ENCODE measurements at regions not wholly inside any gene's neighbourhood (a gene's known extent, or its start where the extent isn't known, plus 50 kb on each side); places are given as distances from the start of the nearest gene placed in this dataset.

DNA sequence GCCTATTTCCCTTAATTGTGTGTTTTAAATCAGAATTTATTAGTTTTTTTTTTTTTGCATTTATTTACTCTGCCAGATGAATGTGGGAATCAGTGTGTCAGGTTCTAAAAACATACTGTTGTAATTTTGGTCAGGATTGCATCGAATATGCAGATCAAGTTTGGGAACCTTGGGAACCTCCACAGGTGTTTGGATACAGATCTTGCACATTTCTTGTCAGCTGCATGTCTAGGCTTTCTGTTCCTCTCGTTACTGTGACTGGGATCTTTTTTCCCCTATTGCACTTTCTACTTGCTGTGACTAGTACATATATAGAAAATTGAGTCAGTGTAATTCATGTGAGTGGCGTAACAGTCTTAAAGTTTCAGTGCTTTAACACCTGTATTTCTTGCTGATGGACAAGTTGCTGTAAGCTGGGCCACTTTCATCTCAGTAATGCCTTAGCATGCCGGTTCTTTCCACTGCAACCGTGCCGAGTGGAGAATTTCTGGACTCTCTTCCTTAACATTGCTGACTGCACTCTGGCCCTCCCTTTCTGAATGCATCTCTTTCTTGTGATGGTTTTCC, 112.5 kb downstream of the TENT4A start:
- no peak for DNase-seq (ENCODE audit: extremely low spot score)
- TF ChIP-seq FOXK2 (IDR thresholded peaks at IDR 0.05) (no peak), NFRKB (IDR thresholded peaks at IDR 0.05) (no peak), HDGF (IDR thresholded peaks at IDR 0.05; ENCODE audit: borderline replicate concordance) (no peak), L3MBTL2 (conservative IDR thresholded peaks at IDR 0.05) (no peak), LEF1 (IDR thresholded peaks at IDR 0.05; ENCODE audit: borderline replicate concordance) (no peak), CTBP1 (IDR thresholded peaks at IDR 0.05; ENCODE audit: borderline replicate concordance) (no peak), FOXM1 (IDR thresholded peaks at IDR 0.05; ENCODE audit: borderline replicate concordance) (no peak), TARDBP (IDR thresholded peaks at IDR 0.05) (no peak), SUZ12 (IDR thresholded peaks at IDR 0.05) (no peak), ELF4 (IDR thresholded peaks at IDR 0.05) (no peak), ZNF384 (IDR thresholded peaks at IDR 0.05) (no peak), FOXA1 (IDR thresholded peaks at IDR 0.05) (no peak), BHLHE40 (IDR thresholded peaks at IDR 0.05; ENCODE audit: borderline replicate concordance) (no peak), ARNT (IDR thresholded peaks at IDR 0.05) (no peak), SP1 (IDR thresholded peaks at IDR 0.05) (no peak)
- TF ChIP-seq, protein P1, sequence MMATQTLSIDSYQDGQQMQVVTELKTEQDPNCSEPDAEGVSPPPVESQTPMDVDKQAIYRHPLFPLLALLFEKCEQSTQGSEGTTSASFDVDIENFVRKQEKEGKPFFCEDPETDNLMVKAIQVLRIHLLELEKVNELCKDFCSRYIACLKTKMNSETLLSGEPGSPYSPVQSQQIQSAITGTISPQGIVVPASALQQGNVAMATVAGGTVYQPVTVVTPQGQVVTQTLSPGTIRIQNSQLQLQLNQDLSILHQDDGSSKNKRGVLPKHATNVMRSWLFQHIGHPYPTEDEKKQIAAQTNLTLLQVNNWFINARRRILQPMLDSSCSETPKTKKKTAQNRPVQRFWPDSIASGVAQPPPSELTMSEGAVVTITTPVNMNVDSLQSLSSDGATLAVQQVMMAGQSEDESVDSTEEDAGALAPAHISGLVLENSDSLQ (IDR thresholded peaks at IDR 0.05): no peak
- ChIA-PET POLR2A (no interaction called here), CTCF (no interaction called here)

DNA sequence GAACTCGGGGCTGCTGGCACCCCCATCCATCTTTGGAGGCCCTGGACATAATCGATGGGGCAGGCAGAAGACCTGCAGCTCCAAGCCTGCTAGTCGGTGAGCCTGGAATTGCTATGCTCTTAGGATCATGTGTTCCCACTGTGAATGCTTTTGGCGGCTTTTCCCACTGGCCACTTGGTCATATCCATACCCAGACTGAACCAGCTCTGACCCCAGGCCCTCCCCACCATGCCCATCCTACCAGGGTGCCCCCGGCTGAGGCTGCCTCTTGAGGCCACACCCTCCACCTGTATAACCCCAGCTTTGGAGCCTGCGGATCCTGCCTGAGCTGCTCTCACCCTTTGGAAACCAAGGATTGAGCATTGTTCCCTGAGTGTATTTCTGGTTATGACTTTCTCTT, 113.5 kb downstream of the TENT4A start:
- ChIA-PET POLR2A (no interaction called here), CTCF (no interaction called here)
- no peak for TF ChIP-seq ARNT (IDR thresholded peaks at IDR 0.05)
- TF ChIP-seq LEF1 (IDR thresholded peaks at IDR 0.05; ENCODE audit: borderline replicate concordance): no peak
- no peak for TF ChIP-seq NFRKB (IDR thresholded peaks at IDR 0.05)
- TF ChIP-seq ZNF384 (IDR thresholded peaks at IDR 0.05): no peak
- DNase-seq (ENCODE audit: extremely low spot score): no peak

DNA sequence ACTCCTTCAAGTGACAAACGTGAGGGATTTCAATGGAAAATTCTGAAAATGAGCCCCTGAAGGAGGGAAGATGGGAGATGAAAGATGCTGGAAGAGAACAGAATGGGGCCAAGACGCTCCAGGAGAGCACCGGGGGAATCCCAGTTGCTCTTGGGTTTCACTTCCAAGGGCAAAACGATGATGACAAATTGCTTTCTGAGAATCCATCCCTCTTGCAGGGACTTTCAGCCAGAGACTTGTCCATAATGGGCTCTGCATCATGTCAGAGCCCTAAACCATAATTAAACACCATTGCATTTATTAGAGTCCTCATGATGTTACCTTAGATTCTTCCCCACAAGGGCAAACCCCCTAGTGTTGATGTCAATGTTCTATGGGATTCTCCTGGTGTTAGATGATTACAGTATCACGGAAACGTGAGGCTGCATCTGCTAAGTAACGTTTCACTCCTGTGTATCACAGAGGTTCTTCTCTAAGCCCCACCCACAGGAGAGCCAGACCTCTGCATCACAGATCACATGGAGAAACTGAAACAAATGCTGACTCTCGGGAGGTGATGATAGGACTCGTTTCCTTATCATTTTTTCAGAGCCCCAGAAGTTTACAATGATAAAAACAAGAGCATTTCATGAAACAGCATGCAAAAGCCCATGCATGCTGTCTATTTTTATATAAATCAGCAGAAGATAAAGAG, 114.4 kb downstream of the TENT4A start:
- ChIA-PET CTCF (interaction anchor here (0.7 kb wide), 1 partner anchor 38 kb away, joined by 3 read pairs; no protein-coding TSS in a partner anchor), POLR2A (no interaction called here)
- no peak for DNase-seq (ENCODE audit: extremely low spot score)
- no peak for TF ChIP-seq BHLHE40 (IDR thresholded peaks at IDR 0.05; ENCODE audit: borderline replicate concordance)
- no peak for TF ChIP-seq NFRKB (IDR thresholded peaks at IDR 0.05)
- TF ChIP-seq SP1 (IDR thresholded peaks at IDR 0.05): no peak
- no peak for TF ChIP-seq SUZ12 (IDR thresholded peaks at IDR 0.05)
- no peak for TF ChIP-seq LEF1 (IDR thresholded peaks at IDR 0.05; ENCODE audit: borderline replicate concordance)
- TF ChIP-seq, protein P1 (IDR thresholded peaks at IDR 0.05): no peak
- no peak for TF ChIP-seq FOXK2 (IDR thresholded peaks at IDR 0.05)
- no peak for TF ChIP-seq ARNT (IDR thresholded peaks at IDR 0.05)
- TF ChIP-seq ZNF384 (IDR thresholded peaks at IDR 0.05): no peak
- no peak for TF ChIP-seq HDGF (IDR thresholded peaks at IDR 0.05; ENCODE audit: borderline replicate concordance)
- TF ChIP-seq L3MBTL2 (conservative IDR thresholded peaks at IDR 0.05): no peak
- no peak for TF ChIP-seq FOXM1 (IDR thresholded peaks at IDR 0.05; ENCODE audit: borderline replicate concordance)
- TF ChIP-seq FOXA1 (IDR thresholded peaks at IDR 0.05): no peak

- ChIA-PET POLR2A (no interaction called here), CTCF (no interaction called here)
- TF ChIP-seq ZNF384 (IDR thresholded peaks at IDR 0.05): no peak
- TF ChIP-seq NFRKB (IDR thresholded peaks at IDR 0.05): no peak
- no peak for TF ChIP-seq SP1 (IDR thresholded peaks at IDR 0.05)
- TF ChIP-seq, protein P1 (IDR thresholded peaks at IDR 0.05): no peak
- TF ChIP-seq LEF1 (IDR thresholded peaks at IDR 0.05; ENCODE audit: borderline replicate concordance): no peak
- no peak for TF ChIP-seq SUZ12 (IDR thresholded peaks at IDR 0.05)
- TF ChIP-seq FOXK2 (IDR thresholded peaks at IDR 0.05): no peak
- TF ChIP-seq FOXM1 (IDR thresholded peaks at IDR 0.05; ENCODE audit: borderline replicate concordance): no peak
- no peak for TF ChIP-seq CTBP1 (IDR thresholded peaks at IDR 0.05; ENCODE audit: borderline replicate concordance)
- TF ChIP-seq HDGF (IDR thresholded peaks at IDR 0.05; ENCODE audit: borderline replicate concordance): no peak
- no peak for TF ChIP-seq TARDBP (IDR thresholded peaks at IDR 0.05)
- no peak for TF ChIP-seq L3MBTL2 (conservative IDR thresholded peaks at IDR 0.05)
- no peak for DNase-seq (ENCODE audit: extremely low spot score)
Observed at GRCh38 chr5:6829150-6829784, 116.0 kb downstream of the TENT4A start.

DNA sequence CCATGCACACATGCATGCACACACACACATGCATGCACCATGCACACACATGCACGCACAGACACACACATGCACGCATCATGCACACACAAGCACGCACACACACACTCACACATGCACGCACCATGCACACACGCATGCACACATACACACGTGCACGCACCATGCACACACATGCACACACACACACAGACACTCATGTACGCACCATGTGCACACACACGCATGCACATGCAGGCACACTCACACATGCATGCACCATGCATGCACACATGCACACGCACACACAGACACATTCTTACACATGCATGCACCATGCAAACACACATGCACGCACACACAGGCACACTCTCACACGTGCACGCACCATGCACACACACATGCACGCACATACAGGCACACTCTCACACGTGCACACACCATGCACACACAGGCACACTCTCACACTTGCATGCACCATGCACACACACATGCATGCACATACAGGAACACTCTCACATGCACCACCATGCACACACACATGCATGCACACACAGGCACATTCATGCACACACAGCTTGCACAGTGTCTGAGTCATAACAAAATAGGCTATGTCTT, 117.5 kb downstream of the TENT4A start:
- DNase-seq (ENCODE audit: extremely low spot score): no peak
- no peak for TF ChIP-seq TARDBP (IDR thresholded peaks at IDR 0.05)
- TF ChIP-seq ARNT (IDR thresholded peaks at IDR 0.05): no peak
- TF ChIP-seq FOXA1 (IDR thresholded peaks at IDR 0.05): no peak
- TF ChIP-seq SP1 (IDR thresholded peaks at IDR 0.05): no peak
- no peak for TF ChIP-seq CTBP1 (IDR thresholded peaks at IDR 0.05; ENCODE audit: borderline replicate concordance)
- no peak for TF ChIP-seq FOXK2 (IDR thresholded peaks at IDR 0.05)
- TF ChIP-seq ZNF384 (IDR thresholded peaks at IDR 0.05): no peak
- TF ChIP-seq, protein P1 (IDR thresholded peaks at IDR 0.05): no peak
- TF ChIP-seq LEF1 (IDR thresholded peaks at IDR 0.05; ENCODE audit: borderline replicate concordance): no peak
- no peak for TF ChIP-seq NFRKB (IDR thresholded peaks at IDR 0.05)
- no peak for TF ChIP-seq ELF4 (IDR thresholded peaks at IDR 0.05)
- no peak for TF ChIP-seq HDGF (IDR thresholded peaks at IDR 0.05; ENCODE audit: borderline replicate concordance)
- TF ChIP-seq L3MBTL2 (conservative IDR thresholded peaks at IDR 0.05): no peak
- TF ChIP-seq FOXM1 (IDR thresholded peaks at IDR 0.05; ENCODE audit: borderline replicate concordance): no peak
- TF ChIP-seq SUZ12 (IDR thresholded peaks at IDR 0.05): no peak
- ChIA-PET POLR2A (no interaction called here), CTCF (no interaction called here)

Measured in HEK293T (cell line).